Activated naive CD4-positive, alpha-beta T cell treated with anti-CD3 and anti-CD28 coated beads, Interleukin-2, amount 50 U/mL, for 16 hours (primary cell): ENCODE measurements at regions not wholly inside any gene's neighbourhood (a gene's known extent, or its start where the extent isn't known, plus 50 kb on each side); places are given as distances from the start of the nearest gene placed in this dataset.
"Not testable (repeated sequence)": the region's sequence is repeated elsewhere in the genome, so short reads cannot be mapped to it uniquely, and the experiment has no call there.

Experiments
- DNase-seq: peaks from one replicate; pipeline ENCODE4 v3.0.0-alpha.2; 2020

GRCh38 chr13:63336549-63336948 is 1920.9 kb upstream of the PCDH20 start:
- DNase-seq: no peak

GRCh38 chr13:63327584-63327983 is 1911.9 kb upstream of the PCDH20 start:
- no peak for DNase-seq

DNA sequence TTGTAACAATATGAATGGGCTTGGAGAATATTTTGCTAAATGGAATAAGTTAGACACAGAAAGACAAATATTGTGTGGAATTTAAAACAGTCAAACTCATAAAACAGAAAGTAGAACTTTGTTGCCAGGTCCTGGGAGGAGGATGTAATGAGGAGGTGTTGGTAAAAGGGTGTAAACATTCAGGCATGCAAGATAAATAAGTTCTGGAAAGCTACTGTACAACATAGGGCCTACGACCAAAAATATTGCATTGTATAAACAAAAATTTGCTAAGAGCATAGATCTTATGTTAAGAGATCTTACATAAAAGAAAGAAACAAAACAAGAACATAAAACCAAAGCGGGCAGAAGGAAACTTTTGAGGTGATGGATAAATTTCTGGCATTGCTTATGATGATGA is 1907.8 kb upstream of the PCDH20 start:
- DNase-seq: no peak

- no peak for DNase-seq
Observed at GRCh38 chr13:63311587-63311986, 1895.9 kb upstream of the PCDH20 start.

DNA sequence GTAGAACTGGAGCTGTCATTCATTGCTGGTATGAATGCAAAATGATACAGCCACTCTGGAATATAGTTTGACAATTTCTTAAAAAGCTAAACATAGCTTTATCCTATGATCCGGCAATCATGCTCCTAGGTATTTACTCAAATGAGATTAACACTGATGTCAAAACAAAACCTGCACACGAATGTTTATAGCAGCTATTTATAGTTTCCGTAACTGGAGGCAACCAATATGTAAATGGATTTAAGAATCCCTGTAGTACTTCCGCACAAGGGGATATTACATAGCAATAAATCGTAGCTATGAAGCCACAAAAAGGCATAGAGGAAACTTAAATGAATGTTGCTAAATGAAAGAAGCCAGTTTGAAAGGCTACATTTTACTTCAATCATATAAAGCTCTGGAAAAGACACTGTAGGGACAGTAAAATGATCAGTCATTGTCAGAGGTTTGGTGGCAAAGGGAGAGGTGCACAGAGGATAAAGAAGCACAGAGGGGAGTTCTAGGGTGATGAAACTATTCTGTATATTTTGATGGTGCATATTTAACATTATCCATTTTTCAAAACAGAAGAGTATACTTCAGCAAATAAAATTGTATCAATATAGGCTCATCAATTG is 1893.0 kb upstream of the PCDH20 start:
- DNase-seq: no peak

GRCh38 chr13:63307228-63307627 is 1891.6 kb upstream of the PCDH20 start:
- no peak for DNase-seq

- peak; percentile 10 for DNase-seq
Observed at GRCh38 chr13:63305641-63306133, 1890.0 kb upstream of the PCDH20 start.

- DNase-seq: no peak
Observed at GRCh38 chr13:63304497-63304896, 1888.8 kb upstream of the PCDH20 start.

DNA sequence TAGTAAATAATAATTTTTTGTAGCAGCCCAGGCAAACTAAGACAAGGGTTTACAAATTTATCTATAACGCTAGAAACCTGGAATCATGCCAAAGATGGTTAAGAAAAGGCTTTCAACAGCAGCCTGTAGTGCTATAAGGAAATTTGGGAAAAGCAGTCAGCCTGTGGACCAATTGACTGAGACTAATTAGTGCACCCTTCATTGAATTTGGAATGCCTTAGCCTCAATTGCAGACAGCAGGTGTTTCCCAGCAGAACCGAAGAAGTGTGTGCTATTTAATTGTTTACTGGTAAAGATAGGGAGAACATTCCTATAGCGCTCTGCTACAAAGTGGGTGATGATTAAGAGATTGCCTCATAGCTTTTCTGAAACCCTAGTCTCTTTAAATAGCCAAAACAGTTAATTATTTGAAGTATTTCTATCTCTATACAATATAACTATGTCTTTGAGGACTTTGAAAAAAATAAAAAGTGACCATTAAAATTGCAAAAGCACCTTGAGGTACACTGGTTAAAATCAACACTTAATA is 1884.3 kb upstream of the PCDH20 start:
- no peak for DNase-seq

GRCh38 chr13:63297163-63297562 is 1881.5 kb upstream of the PCDH20 start:
- no peak for DNase-seq

GRCh38 chr13:63291701-63292100 is 1876.1 kb upstream of the PCDH20 start:
- DNase-seq: no peak

- no peak for DNase-seq
Observed at GRCh38 chr13:63288576-63288975, 1872.9 kb upstream of the PCDH20 start.

GRCh38 chr13:63287926-63288325 is 1872.3 kb upstream of the PCDH20 start:
- DNase-seq: no peak

DNA sequence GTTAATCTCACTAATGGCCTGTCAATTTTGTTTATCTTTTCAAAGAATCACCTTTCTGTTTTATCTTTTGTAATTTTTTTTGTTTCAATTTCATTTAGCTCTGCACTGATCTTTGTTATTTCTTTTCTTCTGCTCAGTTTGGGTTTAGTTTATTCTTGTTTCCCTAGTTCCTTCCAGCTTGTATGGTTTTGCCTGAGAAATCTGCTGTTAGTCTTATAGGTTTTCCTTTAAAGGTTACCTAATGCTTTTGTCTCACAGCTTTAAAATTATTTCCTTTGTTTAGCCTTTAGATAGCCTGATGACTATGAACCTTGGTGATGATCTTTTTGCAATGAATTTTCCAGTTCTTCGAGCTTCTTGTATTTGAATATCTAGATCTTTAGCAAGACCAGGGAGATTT is 1869.8 kb upstream of the PCDH20 start:
- no peak for DNase-seq

DNA sequence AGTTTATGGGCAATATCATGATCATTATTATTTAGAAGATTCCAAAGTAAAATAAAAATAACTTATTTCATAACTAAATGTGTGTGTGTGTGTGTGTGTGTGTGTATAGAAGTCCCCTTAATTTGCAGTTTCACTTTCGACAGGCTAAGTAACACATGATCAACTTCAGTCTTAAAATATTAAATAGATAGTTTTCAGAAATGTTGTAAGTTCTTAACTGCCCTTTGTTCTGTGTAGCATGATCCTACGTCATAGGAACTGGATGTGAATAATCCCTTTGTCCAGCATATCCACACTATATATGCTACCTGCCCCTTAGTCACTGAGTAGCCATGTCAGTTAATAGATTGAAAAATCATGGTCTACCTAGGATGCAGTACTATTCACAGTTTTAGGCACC is 1863.5 kb upstream of the PCDH20 start:
- no peak for DNase-seq

DNA sequence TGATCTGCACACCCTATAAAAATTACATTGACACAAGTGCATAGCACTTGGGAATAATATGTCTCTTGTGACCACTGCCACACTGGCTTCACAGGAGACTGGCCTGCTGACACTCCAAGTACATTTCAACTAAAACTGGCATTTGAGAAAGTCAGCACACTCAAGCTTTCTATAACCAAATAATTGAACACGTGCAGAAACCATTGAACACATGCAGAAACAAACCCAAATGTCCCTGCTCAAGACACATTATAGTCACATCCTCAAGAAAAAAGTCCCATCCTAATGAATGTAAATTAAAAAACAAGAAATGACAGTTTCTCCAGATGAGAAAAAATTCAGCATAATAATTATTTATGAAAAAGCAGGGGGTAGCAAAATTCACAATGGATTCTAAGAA is 1859.1 kb upstream of the PCDH20 start:
- DNase-seq: no peak

DNA sequence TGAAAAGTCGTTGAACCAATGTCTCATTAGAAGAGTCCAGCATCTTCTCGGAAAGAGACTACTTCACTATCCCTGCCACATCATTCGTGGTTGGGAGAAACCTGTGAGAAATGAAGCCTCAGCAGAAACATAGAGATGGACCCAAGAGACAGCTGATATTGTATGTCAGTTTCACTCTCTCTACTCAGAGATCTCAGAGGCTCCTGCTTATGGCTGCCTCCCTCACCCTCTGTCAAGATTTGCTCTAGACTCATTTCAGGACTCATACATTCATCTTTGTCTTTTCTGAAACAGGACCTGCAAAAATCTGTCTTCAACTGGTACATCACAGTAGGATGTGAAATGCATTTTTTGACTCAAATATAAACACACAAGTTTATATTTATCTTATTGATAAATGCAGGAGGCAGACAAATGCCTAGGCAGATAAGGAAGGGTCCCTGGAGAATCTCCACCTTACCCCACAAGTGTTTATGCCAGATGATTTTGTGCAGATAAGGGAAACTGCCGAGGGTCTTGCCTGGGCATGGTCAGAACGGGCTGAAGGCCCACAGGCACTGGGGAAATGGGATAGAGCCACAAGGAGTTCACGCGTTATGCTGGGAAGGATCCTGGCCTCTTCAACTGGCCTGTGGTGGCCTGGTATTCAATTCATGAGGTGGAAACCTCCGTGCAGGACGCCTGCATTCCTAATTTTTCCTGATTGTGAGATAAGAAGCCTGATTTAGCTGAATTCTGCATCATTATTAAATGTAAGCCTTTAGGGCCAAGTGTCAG is 1834.0 kb upstream of the PCDH20 start:
- no peak for DNase-seq

GRCh38 chr13:63236667-63237396 is 1821.2 kb upstream of the PCDH20 start:
- DNase-seq: not testable (repeated sequence)

- DNase-seq: not testable (repeated sequence)
Observed at GRCh38 chr13:63218596-63218995, 1802.9 kb upstream of the PCDH20 start.

DNA sequence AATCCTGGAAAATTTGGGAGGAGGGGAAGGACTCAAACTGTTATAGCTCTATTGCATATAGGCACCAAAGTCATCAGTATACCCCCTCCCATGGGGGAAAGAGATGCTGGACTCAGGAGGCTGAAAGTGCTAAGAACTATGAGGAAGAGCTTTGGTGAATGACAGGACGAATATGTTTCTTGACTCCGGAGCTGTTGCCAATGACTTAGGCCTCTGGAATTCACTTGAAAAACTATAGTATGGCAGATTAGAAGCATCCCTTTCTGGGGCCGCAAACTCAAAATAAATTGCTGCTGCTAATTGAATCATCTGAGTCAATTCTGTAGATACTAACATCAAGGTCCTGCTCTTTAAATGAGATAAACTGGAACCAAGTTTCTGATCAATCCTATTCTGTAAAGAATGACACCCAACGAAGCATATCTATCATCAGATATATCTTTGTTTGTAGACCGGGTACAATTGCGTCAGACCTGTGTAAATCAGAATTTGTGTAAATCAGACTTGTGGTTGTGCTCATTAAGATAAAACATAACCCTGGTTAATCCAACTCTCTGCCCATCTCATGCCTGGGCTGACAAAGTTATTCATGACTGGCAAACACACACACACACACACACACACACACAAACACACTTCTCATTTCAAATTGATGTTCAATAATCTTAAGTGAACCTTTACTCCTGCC is 1793.8 kb upstream of the PCDH20 start:
- DNase-seq: no peak

DNA sequence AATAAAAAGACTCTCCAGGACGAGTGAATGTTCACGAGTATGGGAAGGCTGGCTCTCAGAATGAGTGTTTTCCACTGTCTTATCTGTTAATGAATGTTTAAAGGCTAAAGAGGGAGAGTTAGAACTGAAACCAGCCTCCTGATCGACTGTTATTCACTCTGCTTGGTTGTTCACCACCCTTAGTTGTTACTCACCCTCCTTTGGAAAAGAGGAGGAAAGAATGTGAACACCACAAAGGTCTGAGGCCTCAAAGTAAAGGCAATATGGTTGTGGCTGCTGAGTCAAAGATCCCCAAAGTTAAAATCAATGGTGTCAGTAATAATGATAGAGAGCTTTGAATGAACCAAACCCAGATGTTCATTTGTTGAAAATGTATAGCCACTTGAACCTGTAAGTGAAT is 1793.2 kb upstream of the PCDH20 start:
- DNase-seq: no peak

- DNase-seq: no peak
Observed at GRCh38 chr13:63206461-63206860, 1790.8 kb upstream of the PCDH20 start.

DNA sequence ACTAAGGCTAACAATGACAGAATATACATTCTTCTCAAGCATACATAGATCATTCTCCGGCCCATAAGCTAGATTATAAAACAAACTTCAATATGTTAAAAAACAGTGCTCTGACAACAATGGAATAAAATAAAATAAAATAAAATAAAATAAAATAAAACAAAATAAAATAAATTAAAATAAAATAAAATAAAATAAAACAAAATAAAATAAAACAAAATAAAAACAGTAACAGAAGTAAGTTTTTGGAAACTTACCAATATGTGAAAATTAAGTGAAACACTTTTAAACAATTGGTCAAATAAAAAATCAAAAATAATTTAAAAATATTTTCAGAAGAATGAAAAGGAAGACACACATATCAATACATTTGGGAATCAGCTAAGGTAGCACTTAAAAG is 1785.8 kb upstream of the PCDH20 start:
- DNase-seq: no peak
